Upper lobe of left lung (tissue), 4 donors: ENCODE measurements at regions not wholly inside any gene's neighbourhood (a gene's known extent, or its start where the extent isn't known, plus 50 kb on each side); places are given as distances from the start of the nearest gene placed in this dataset.

ENCODE experiments used
- EP300 ChIP-seq, 4 donors: sonication (generic); formaldehyde crosslinking; IDR thresholded peaks; one replicate each; pipeline ENCODE4 v1.5.1; 2017; ENCODE audit warnings: antibody characterized with exemption in 4 of 4, control low read depth in 2 of 4
- POLR2A ChIP-seq, 4 donors: fragments of 450-650 bp; IDR thresholded peaks; one replicate each; pipeline ENCODE4 v1.5.1; 2016 to 2017; ENCODE audit warnings: antibody characterized with exemption in 4 of 4, mild to moderate bottlenecking in 2 of 4
- TF ChIP-seq, protein P1 (sequence below), 6 experiments: fragments of 450-650 bp in 4 of 6; fragments of 200-600 bp in 2 of 6; sonication (generic) in 2 of 6; IDR thresholded peaks; one replicate each; pipeline ENCODE4 v1.5.1; 2016 to 2019; ENCODE audit warnings: antibody characterized with exemption in 6 of 6

GRCh38 chrX:115909017-115909416, 261.5 kb upstream of the AGTR2 start:
- TF ChIP-seq, protein P1, sequence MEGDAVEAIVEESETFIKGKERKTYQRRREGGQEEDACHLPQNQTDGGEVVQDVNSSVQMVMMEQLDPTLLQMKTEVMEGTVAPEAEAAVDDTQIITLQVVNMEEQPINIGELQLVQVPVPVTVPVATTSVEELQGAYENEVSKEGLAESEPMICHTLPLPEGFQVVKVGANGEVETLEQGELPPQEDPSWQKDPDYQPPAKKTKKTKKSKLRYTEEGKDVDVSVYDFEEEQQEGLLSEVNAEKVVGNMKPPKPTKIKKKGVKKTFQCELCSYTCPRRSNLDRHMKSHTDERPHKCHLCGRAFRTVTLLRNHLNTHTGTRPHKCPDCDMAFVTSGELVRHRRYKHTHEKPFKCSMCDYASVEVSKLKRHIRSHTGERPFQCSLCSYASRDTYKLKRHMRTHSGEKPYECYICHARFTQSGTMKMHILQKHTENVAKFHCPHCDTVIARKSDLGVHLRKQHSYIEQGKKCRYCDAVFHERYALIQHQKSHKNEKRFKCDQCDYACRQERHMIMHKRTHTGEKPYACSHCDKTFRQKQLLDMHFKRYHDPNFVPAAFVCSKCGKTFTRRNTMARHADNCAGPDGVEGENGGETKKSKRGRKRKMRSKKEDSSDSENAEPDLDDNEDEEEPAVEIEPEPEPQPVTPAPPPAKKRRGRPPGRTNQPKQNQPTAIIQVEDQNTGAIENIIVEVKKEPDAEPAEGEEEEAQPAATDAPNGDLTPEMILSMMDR (IDR thresholded peaks at IDR 0.05): no peak
- TF ChIP-seq POLR2A (IDR thresholded peaks at IDR 0.05) (no peak), EP300 (IDR thresholded peaks at IDR 0.05) (no peak)
